ENCODE measurements at regions not wholly inside any gene's neighbourhood (a gene's known extent, or its start where the extent isn't known, plus 50 kb on each side); places are given as distances from the start of the nearest gene placed in this dataset.

GRCh38 chr13:47337781-47338507, 441.1 kb upstream of the HTR2A start:
- Histone ChIP-seq H3K4me3 (no peak overlapping the region), H3K27ac (no peak overlapping the region), H3K36me3 (no peaks in the 10 kb centered on the region), H3K9me3 (peaks cover 0 to 22% (median 0%) of the 10 kb centered on the region in 11 donors), H3K27me3 (no peaks in the 10 kb centered on the region), H3K4me1 (no peaks in the 10 kb centered on the region)
- ATAC-seq (peak in 1 of 8 donors; percentile 39), DNase-seq (no peak)
- intact Hi-C loops (cut with DNase I): no loop called here
- TF ChIP-seq CTCF (IDR thresholded peaks at IDR 0.05): no peak
- WGBS, 2 donors: 49 to 58% methylated on average over 7 of the region's 7 CpGs

GRCh38 chr13:47334173-47334572, 437.3 kb upstream of the HTR2A start:
- no peak overlapping the region for H3K4me3 ChIP-seq
- H3K4me1 ChIP-seq: no peaks in the 10 kb centered on the region
- DNase-seq (no peak), ATAC-seq (peak in 2 of 8 donors; percentile 51 to 58)
- no peak overlapping the region for H3K27ac ChIP-seq
- H3K9me3 ChIP-seq: no peaks in the 10 kb centered on the region
- no peaks in the 10 kb centered on the region for H3K36me3 ChIP-seq
- no peak for TF ChIP-seq CTCF (IDR thresholded peaks at IDR 0.05)
- 60 to 77% methylated on average over 3 of the region's 3 CpGs for WGBS, 2 donors
- intact Hi-C loops (cut with DNase I): no loop called here
- H3K27me3 ChIP-seq: no peaks in the 10 kb centered on the region

GRCh38 chr13:47332149-47332548, 435.3 kb upstream of the HTR2A start:
- no peaks in the 10 kb centered on the region for H3K36me3 ChIP-seq
- WGBS, 2 donors: 60 to 64% methylated on average over 4 of the region's 4 CpGs
- no peak for TF ChIP-seq CTCF (IDR thresholded peaks at IDR 0.05)
- no peak for ATAC-seq
- H3K4me3 ChIP-seq: no peak overlapping the region
- no peaks in the 10 kb centered on the region for H3K27me3 ChIP-seq
- H3K9me3 ChIP-seq: no peaks in the 10 kb centered on the region
- H3K4me1 ChIP-seq: no peaks in the 10 kb centered on the region
- H3K27ac ChIP-seq: no peak overlapping the region
- DNase-seq: no peak
- intact Hi-C loops (cut with DNase I): no loop called here

GRCh38 chr13:47330031-47330430, 433.2 kb upstream of the HTR2A start:
- Histone ChIP-seq H3K9me3 (no peaks in the 10 kb centered on the region), H3K36me3 (no peaks in the 10 kb centered on the region), H3K27ac (no peak overlapping the region), H3K27me3 (no peaks in the 10 kb centered on the region), H3K4me3 (no peak overlapping the region), H3K4me1 (no peaks in the 10 kb centered on the region)
- no peak for TF ChIP-seq CTCF (IDR thresholded peaks at IDR 0.05)
- intact Hi-C loops (cut with DNase I): no loop called here
- 68 to 81% methylated on average over 6 of the region's 6 CpGs for WGBS, 2 donors
- no peak for ATAC-seq
- DNase-seq: no peak
